ENCODE measurements at regions not wholly inside any gene's neighbourhood (a gene's known extent, or its start where the extent isn't known, plus 50 kb on each side); places are given as distances from the start of the nearest gene placed in this dataset.

- Mint-ChIP-seq H3K9me3 (ENCODE audit: low read depth) (peaks cover 2% of the 10 kb centered on the region), H3K36me3 (ENCODE audit: low read depth) (no peaks in the 10 kb centered on the region), H3K27me3 (no peaks in the 10 kb centered on the region), H3K4me3 (no peak overlapping the region), H3K4me1 (no peaks in the 10 kb centered on the region), H3K27ac (no peak overlapping the region)
- intact Hi-C loops (cut with DNase I, micrococcal nuclease): no loop called here
- ChIA-PET POLR2A (no interaction called here), CTCF (no interaction called here)
- no peak for DNase-seq
- ATAC-seq: no peak
Measured at GRCh38 chr7:81030472-81030871, 111.6 kb upstream of the SEMA3C start.

DNA sequence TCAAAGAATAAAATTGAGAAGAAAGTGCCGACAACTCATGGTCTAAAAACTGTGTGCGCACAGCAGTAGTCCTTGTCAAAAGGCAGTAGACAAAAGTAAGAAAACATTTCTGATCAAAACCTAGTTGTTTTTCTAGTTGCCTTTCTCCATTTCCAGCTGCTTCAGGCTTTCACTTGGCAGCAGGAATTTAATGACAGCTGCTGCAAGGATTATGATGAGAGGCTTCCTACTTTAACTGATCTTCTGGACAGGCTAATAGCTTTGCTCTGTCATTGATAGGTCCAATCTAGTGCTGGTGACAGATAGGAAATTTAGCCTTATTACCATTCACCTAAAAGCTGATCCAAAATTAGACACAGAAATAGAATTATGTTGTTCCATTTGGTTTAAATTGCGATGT, 110.7 kb upstream of the SEMA3C start:
- POLR2A ChIA-PET: no interaction called here
- H3K9me3 Mint-ChIP-seq (ENCODE audit: low read depth): peaks cover 2% of the 10 kb centered on the region
- no peak overlapping the region for H3K4me3 Mint-ChIP-seq
- intact Hi-C loops (cut with DNase I, micrococcal nuclease): no loop called here
- no peaks in the 10 kb centered on the region for H3K36me3 Mint-ChIP-seq (ENCODE audit: low read depth)
- H3K27me3 Mint-ChIP-seq: no peaks in the 10 kb centered on the region
- H3K27ac Mint-ChIP-seq: no peak overlapping the region
- H3K4me1 Mint-ChIP-seq: no peaks in the 10 kb centered on the region
- CTCF ChIA-PET: no interaction called here
- no peak for ATAC-seq
- no peak for DNase-seq

DNA sequence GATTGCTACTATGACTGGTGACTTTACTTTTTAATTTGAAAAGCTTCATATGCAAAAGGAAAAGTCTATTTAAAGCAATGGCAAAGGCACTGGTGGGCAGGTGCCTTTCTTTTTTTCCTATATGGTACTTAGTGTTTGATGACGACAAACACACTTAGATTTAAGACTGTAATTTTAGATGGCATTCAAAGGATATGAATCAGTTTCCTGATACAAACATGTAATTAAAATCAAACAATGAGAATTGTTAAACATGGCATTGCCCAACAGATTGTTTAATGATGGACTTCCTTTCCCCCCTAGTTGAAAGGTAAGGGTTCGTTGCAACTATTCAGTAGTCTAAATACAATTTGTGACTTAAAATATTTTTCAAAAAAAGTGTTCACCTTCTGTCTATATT, 106.5 kb upstream of the SEMA3C start:
- H3K9me3 Mint-ChIP-seq (ENCODE audit: low read depth): no peaks in the 10 kb centered on the region
- no peak overlapping the region for H3K4me3 Mint-ChIP-seq
- H3K4me1 Mint-ChIP-seq: no peaks in the 10 kb centered on the region
- ATAC-seq (no peak), DNase-seq (no peak)
- no peak overlapping the region for H3K27ac Mint-ChIP-seq
- no peaks in the 10 kb centered on the region for H3K36me3 Mint-ChIP-seq (ENCODE audit: low read depth)
- intact Hi-C loops (cut with DNase I, micrococcal nuclease): no loop called here
- H3K27me3 Mint-ChIP-seq: no peaks in the 10 kb centered on the region
- ChIA-PET CTCF (no interaction called here), POLR2A (no interaction called here)

DNA sequence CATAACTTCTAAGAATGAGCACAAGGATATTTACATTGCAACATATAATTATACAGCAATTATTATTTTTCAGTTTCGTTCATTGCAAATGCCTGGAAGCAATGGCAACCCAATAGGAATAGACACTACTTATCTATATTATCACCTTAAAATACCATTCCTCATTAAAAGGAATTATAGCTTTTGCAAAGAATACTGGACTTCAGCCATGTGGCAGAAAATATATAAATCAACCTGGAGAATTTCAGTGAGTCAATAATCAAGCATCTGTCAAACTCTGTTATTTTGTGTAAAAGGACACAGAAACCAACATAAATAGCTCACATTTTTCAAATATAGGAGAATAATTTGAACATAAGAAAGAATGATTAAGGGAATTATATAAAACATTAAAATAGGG, 96.1 kb upstream of the SEMA3C start:
- H3K36me3 Mint-ChIP-seq (ENCODE audit: low read depth): no peaks in the 10 kb centered on the region
- H3K27me3 Mint-ChIP-seq: no peaks in the 10 kb centered on the region
- intact Hi-C loops (cut with DNase I, micrococcal nuclease): no loop called here
- H3K4me3 Mint-ChIP-seq: no peak overlapping the region
- H3K9me3 Mint-ChIP-seq (ENCODE audit: low read depth): peaks cover 3% of the 10 kb centered on the region
- CTCF ChIA-PET: no interaction called here
- no peak overlapping the region for H3K27ac Mint-ChIP-seq
- POLR2A ChIA-PET: no interaction called here
- no peaks in the 10 kb centered on the region for H3K4me1 Mint-ChIP-seq
- ATAC-seq: no peak
- no peak for DNase-seq

GRCh38 chr7:81014266-81014665, 95.4 kb upstream of the SEMA3C start:
- Mint-ChIP-seq H3K36me3 (ENCODE audit: low read depth) (no peaks in the 10 kb centered on the region), H3K4me3 (no peak overlapping the region), H3K27ac (no peak overlapping the region), H3K4me1 (no peaks in the 10 kb centered on the region), H3K27me3 (no peaks in the 10 kb centered on the region), H3K9me3 (ENCODE audit: low read depth) (peaks cover 3% of the 10 kb centered on the region)
- no peak for DNase-seq
- POLR2A ChIA-PET: no interaction called here
- intact Hi-C loops (cut with DNase I, micrococcal nuclease): no loop called here
- CTCF ChIA-PET: no interaction called here
- no peak for ATAC-seq

GRCh38 chr7:81013083-81013817, 94.4 kb upstream of the SEMA3C start:
- no peak overlapping the region for H3K4me3 Mint-ChIP-seq
- DNase-seq (no peak), ATAC-seq (no peak)
- CTCF ChIA-PET: interaction anchor here (0.6 kb wide), 1 partner anchor 883 kb away, joined by 5 read pairs; no protein-coding TSS in a partner anchor
- H3K27me3 Mint-ChIP-seq: no peaks in the 10 kb centered on the region
- H3K27ac Mint-ChIP-seq: no peak overlapping the region
- POLR2A ChIA-PET: no interaction called here
- H3K4me1 Mint-ChIP-seq: no peaks in the 10 kb centered on the region
- peaks cover 3% of the 10 kb centered on the region for H3K9me3 Mint-ChIP-seq (ENCODE audit: low read depth)
- H3K36me3 Mint-ChIP-seq (ENCODE audit: low read depth): no peaks in the 10 kb centered on the region
- intact Hi-C loops (cut with DNase I, micrococcal nuclease): no loop called here

GRCh38 chr7:81008901-81009300, 90.0 kb upstream of the SEMA3C start:
- Mint-ChIP-seq H3K36me3 (ENCODE audit: low read depth) (no peaks in the 10 kb centered on the region), H3K4me3 (no peak overlapping the region)
- CTCF ChIA-PET: no interaction called here

DNA sequence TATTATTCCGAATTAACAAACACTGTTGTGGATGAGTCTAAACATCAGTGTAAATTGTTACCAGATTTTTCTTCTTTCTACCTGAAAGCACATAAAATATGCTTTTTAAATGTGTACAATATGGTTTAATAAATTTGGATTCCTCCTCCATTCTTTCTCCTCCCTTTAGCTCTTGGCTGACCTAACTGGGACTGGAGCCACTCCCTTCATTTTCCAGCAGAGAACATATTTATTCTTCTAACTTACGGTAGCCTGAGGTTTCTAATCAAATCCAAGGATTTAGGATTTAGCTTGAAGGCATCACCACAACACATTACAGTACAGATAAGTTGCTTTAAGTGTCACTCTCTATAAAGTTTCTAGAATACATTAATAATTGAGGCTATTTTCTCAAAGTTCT, 88.2 kb upstream of the SEMA3C start:
- ChIA-PET CTCF (interaction anchor here (0.6 kb wide), 1 partner anchor 289 kb away, joined by 3 read pairs; no protein-coding TSS in a partner anchor), POLR2A (no interaction called here)
- Mint-ChIP-seq H3K36me3 (ENCODE audit: low read depth) (no peaks in the 10 kb centered on the region), H3K27me3 (no peaks in the 10 kb centered on the region), H3K27ac (no peak overlapping the region), H3K4me3 (no peak overlapping the region), H3K9me3 (ENCODE audit: low read depth) (peaks cover 3% of the 10 kb centered on the region), H3K4me1 (no peaks in the 10 kb centered on the region)
- ATAC-seq: no peak
- intact Hi-C loops (cut with DNase I, micrococcal nuclease): no loop called here
- DNase-seq: no peak

More at GRCh38 chr7:81008901-81009300, 90.0 kb upstream of the SEMA3C start:
- no peaks in the 10 kb centered on the region for H3K4me1 Mint-ChIP-seq
- no peak for ATAC-seq
- H3K27ac Mint-ChIP-seq: no peak overlapping the region
- H3K9me3 Mint-ChIP-seq (ENCODE audit: low read depth): peaks cover 3% of the 10 kb centered on the region
- intact Hi-C loops (cut with DNase I, micrococcal nuclease): no loop called here
- no peaks in the 10 kb centered on the region for H3K27me3 Mint-ChIP-seq
- DNase-seq: no peak
- POLR2A ChIA-PET: no interaction called here

- ATAC-seq (no peak), DNase-seq (no peak)
- POLR2A ChIA-PET: interaction anchor here (0.6 kb wide), 1 partner anchor 1030 kb away, joined by 3 read pairs; no protein-coding TSS in a partner anchor
- H3K27me3 Mint-ChIP-seq: no peaks in the 10 kb centered on the region
- intact Hi-C loops (cut with DNase I, micrococcal nuclease): no loop called here
- H3K27ac Mint-ChIP-seq: no peak overlapping the region
- no peaks in the 10 kb centered on the region for H3K36me3 Mint-ChIP-seq (ENCODE audit: low read depth)
- no peak overlapping the region for H3K4me3 Mint-ChIP-seq
- CTCF ChIA-PET: no interaction called here
- no peaks in the 10 kb centered on the region for H3K4me1 Mint-ChIP-seq
- H3K9me3 Mint-ChIP-seq (ENCODE audit: low read depth): peaks cover 3% of the 10 kb centered on the region
Measured at GRCh38 chr7:81005254-81005653, 86.4 kb upstream of the SEMA3C start.

GRCh38 chr7:81004098-81004497, 85.2 kb upstream of the SEMA3C start:
- ATAC-seq: no peak
- intact Hi-C loops (cut with DNase I, micrococcal nuclease): no loop called here
- CTCF ChIA-PET: no interaction called here

DNA sequence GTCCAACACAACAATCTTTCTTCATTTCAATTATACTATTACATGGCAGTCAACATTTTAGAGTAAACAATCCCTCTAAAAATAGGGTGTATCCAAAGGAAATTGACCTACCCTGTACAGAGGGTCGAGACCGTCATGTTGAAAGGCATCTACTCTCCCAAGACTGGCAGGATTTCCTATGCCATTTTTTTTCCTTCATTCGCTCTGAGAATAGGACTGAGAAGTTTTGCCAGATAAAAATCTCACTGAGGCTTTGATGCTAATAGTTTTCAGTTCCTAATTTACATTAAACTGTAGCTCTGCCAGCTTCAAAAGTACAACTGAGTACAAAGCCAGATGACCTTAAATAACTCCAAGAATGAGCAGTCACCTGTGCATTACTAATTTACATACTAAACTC, 84.5 kb upstream of the SEMA3C start:
- Mint-ChIP-seq H3K36me3 (ENCODE audit: low read depth) (no peaks in the 10 kb centered on the region), H3K27ac (no peak overlapping the region), H3K4me3 (no peak overlapping the region), H3K4me1 (no peaks in the 10 kb centered on the region), H3K9me3 (ENCODE audit: low read depth) (peaks cover 2% of the 10 kb centered on the region), H3K27me3 (no peaks in the 10 kb centered on the region)
- DNase-seq (no peak), ATAC-seq (no peak)
- POLR2A ChIA-PET: no interaction called here
- intact Hi-C loops (cut with DNase I, micrococcal nuclease): no loop called here
- CTCF ChIA-PET: interaction anchor here (0.7 kb wide), 1 partner anchor 393 kb away, joined by 3 read pairs; no protein-coding TSS in a partner anchor

More at GRCh38 chr7:81004098-81004497, 85.2 kb upstream of the SEMA3C start:
- Mint-ChIP-seq H3K9me3 (ENCODE audit: low read depth) (peaks cover 2% of the 10 kb centered on the region), H3K4me3 (no peak overlapping the region), H3K36me3 (ENCODE audit: low read depth) (no peaks in the 10 kb centered on the region), H3K4me1 (no peaks in the 10 kb centered on the region), H3K27me3 (no peaks in the 10 kb centered on the region), H3K27ac (no peak overlapping the region)
- DNase-seq: no peak
- POLR2A ChIA-PET: no interaction called here

GRCh38 chr7:81002421-81002820, 83.6 kb upstream of the SEMA3C start:
- H3K27me3 Mint-ChIP-seq: no peaks in the 10 kb centered on the region
- H3K4me1 Mint-ChIP-seq: no peaks in the 10 kb centered on the region
- no peak for ATAC-seq
- no peak overlapping the region for H3K4me3 Mint-ChIP-seq
- H3K36me3 Mint-ChIP-seq (ENCODE audit: low read depth): no peaks in the 10 kb centered on the region
- H3K27ac Mint-ChIP-seq: no peak overlapping the region
- ChIA-PET CTCF (no interaction called here), POLR2A (no interaction called here)
- peaks cover 2% of the 10 kb centered on the region for H3K9me3 Mint-ChIP-seq (ENCODE audit: low read depth)
- no peak for DNase-seq
- intact Hi-C loops (cut with DNase I, micrococcal nuclease): no loop called here

DNA sequence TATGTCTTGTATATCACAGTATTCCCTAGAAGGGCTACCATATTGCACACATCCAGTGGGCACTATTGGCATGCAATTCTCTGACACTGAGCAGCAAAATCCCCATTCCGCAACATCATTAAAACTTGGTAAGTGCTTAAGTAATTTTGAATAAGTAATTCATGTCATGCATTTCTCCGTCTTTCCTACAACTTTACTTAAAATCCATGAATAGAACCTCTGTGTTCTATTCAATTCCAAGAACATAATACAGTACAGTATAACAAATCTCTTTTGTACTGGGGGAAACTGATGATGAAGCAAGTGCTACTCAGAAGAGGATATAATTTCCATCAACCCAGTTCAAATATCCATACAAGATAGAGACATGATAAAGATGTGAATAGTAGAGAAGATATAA, 80.9 kb upstream of the SEMA3C start:
- intact Hi-C loops (cut with DNase I, micrococcal nuclease): no loop called here
- no peaks in the 10 kb centered on the region for H3K4me1 Mint-ChIP-seq
- ChIA-PET POLR2A (no interaction called here), CTCF (no interaction called here)
- H3K27me3 Mint-ChIP-seq: no peaks in the 10 kb centered on the region
- no peak overlapping the region for H3K4me3 Mint-ChIP-seq
- no peaks in the 10 kb centered on the region for H3K36me3 Mint-ChIP-seq (ENCODE audit: low read depth)
- peaks cover 6% of the 10 kb centered on the region for H3K9me3 Mint-ChIP-seq (ENCODE audit: low read depth)
- no peak overlapping the region for H3K27ac Mint-ChIP-seq
- ATAC-seq (no peak), DNase-seq (no peak)

All from activated CD4-positive, alpha-beta T cell treated with anti-CD3 and anti-CD28 coated beads for 36 hours (primary cell).